Kidney capillary endothelial cell (primary cell): ENCODE measurements at regions not wholly inside any gene's neighbourhood (a gene's known extent, or its start where the extent isn't known, plus 50 kb on each side); places are given as distances from the start of the nearest gene placed in this dataset.

Experiments used
- DNase-seq: peaks from one replicate; pipeline ENCODE4 v3.0.0-alpha.2; 2018; ENCODE audit warnings: low spot score

- no peak for DNase-seq
These were observed 98.5 kb upstream of the GJB5 start for GRCh38 chr1:34656299-34656698.

DNA sequence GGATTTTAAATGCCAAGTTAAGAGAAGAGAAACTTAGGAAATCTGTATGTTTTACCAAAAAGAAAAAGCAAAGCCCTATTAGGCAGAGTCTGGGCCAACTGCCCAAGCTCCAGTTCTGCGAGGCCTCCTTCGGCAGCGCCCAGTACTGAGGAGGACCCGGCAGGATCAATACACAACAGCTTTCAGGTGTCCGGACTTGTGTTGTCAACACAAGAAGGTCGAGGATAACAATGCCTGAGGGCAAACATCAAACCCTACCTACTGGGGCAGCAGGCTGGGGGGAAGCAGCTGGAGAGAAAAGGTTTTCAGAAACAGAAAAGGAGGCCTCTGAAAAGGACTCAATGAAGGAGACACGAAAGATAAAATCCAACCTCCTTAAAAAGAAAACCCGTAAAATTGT lies 98.1 kb upstream of the GJB5 start:
- DNase-seq: no peak

GRCh38 chr1:34657266-34657665 lies 97.6 kb upstream of the GJB5 start:
- no peak for DNase-seq

DNA sequence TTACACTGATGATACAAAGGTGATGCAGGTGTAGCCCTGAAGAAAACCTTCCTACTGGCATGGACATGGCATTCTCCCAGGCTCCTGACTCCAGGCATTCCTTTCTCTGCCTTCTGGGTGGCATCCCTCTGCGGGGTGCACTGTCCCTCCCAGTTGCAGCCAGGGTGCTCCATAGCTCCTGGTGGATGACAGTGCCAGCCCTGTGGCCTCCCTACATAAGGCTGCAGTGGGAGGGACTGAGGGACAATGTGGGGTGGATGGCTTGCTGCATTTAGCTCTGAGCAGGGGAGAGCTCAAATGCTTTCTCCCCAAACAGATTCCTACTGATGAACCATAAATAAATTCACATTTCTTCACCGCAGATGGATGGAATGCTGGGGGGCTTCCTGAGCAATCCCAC lies 97.0 kb upstream of the GJB5 start:
- DNase-seq: no peak

- no peak for DNase-seq
These were observed 91.8 kb upstream of the GJB5 start for GRCh38 chr1:34663031-34663430.

- DNase-seq: no peak
These were observed 86.8 kb upstream of the GJB5 start for GRCh38 chr1:34668063-34668462.

DNA sequence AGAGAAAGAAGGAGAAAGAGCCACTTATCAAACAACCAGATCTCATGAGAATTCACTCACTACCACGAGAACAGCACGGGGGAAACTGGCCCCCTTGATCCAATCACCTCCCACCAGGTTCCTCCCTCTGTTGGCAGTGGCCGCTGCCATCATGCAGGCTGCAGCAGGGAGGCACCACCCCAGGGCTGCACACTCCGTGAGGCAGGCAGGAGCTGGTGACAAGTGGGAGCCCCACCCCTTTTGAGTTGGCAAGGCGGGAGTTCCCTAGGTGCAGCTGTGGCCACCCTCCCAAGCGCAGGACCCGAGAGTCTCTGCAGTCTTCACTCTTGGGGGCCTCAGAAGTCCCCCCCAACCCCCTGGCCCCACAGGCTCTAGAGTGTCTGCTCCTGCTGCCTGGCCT lies 83.9 kb upstream of the GJB5 start:
- no peak for DNase-seq

- no peak for DNase-seq
These were observed 83.0 kb upstream of the GJB5 start for GRCh38 chr1:34671887-34672286.

GRCh38 chr1:34681480-34682451 lies 73.1 kb upstream of the GJB5 start:
- DNase-seq: peak; percentile 15

DNA sequence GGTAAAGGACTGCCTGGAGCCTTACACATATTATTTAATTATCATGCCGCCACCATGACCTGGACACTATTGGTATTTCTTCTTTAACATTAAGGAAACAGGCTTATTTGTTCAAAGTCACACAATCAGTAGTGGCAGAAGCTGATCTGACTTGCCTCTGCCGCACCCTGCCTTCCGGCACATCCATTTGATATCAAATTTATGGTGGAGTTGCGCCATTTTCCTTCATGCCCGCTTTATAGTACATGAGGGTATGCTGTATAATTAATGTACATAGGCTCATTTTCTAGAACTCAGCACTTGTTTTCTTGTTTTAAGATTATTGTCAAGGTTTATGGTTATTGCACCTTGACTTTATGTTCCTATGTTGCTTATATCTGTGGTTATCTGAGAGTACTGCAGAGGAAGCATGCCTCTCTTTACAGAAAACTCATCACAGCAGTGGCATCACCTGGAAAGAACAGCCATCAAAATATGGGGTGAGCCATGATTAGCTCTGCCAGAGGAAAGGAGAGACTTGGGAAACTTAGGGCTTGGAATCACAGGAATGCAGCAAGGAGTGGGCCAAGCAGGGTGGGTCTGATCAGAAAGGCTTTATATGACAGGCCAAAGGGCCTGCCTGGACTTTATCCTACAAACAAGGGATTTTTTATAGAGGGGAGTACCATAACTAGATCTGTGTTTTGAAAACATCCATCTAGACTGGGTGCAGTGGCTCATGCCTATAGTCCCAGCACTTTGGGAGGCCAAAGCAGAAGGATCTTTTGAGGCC lies 72.2 kb upstream of the GJB5 start:
- DNase-seq: no peak

GRCh38 chr1:34683616-34684015 lies 71.2 kb upstream of the GJB5 start:
- DNase-seq: no peak

DNA sequence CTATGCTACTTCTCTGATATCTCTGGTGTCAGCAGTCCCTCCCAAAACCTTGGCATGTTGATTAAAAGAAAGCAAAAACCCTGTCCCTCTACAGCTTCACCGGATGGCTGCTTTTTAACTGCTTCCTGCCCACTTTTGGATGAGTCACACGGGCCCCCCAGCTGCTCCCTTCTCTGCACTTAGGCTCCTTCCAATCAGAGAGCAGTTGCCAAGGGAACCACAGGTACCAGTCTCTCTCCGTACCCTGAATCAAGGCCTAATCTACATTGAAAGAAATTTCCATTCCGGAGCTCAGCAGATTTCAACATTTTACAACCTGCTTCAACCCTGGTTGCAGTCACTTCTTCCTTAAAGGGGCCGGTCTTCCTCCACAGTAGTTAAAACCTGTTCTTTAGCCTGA lies 70.6 kb upstream of the GJB5 start:
- no peak for DNase-seq

DNA sequence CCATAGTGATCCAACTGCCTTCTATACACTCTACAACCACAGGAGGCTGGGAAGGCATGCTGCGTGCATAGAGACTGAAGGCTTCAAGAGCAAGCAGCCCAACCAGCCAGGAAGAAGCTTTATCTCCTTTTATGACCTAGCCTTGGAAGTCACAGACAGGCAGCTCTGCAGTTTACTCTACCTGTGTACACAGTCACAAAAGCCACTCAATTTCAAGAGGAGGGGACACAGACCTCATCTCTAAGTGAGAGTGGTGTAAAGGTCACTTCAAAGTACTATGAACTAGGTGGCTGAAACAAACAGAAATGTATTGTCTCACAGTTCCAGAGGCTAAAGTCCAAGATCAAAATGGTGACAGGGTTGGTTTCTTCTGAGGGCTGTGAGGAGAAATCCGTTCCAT lies 69.6 kb upstream of the GJB5 start:
- no peak for DNase-seq

- DNase-seq: no peak
These were observed 68.3 kb upstream of the GJB5 start for GRCh38 chr1:34686531-34686930.

- no peak for DNase-seq
These were observed 66.7 kb upstream of the GJB5 start for GRCh38 chr1:34688006-34688741.

DNA sequence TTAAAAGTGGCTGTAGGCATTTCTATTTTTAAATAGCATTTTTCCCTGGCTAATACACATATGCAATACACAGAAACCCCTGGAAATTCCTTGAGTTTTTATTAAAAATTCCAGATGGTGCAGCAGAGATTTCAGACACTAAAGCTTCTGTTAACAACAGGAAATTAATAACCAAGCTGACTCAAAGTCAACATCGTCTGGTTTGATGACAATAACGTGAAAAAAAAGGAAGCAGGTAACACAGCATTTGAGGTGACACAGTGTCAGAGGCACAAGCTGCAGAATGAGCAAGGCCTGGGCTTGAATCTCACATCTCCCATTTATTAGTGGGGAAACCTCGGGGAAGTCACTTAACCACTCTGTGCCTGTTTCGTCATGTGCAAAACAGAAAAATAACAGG lies 64.6 kb upstream of the GJB5 start:
- DNase-seq: no peak

- DNase-seq: no peak
These were observed 61.8 kb upstream of the GJB5 start for GRCh38 chr1:34693081-34693480.

DNA sequence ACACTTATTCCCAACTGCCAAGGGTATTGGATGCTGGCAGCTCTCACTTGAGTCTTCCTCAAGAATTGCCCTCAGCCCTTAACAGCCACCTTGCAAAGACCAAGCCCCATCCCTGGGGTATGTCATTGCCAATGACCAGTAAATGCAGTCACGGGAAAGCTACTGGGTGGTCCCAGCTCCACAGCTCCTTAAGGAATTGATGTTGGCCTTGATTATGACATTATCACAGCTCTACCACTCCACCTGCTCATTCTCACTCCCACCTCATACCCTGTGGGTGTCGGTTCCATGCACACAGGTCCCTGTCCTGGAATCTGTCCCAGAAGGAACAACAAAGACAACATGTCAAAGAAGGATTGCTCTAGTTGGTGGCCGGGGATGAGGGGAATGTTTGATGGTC lies 60.5 kb upstream of the GJB5 start:
- no peak for DNase-seq

DNA sequence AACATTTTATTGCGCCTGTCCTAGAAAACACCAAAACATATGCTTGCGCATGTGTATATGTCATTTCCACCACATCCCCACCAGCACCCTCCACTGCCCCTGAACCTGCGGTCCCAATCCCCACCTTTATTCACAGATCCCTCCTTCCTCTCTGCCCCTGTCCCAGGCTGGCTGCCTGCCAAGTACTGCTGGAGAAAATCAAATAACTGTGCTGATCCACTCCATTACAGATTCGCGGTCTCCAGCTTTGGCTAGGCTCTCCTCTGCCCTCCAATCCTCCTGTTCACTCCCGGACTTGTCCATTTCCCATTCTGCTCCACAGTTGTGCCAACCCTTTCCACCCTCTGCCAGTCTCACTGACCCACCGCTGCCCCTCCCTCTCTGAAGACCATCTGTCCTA lies 59.3 kb upstream of the GJB5 start:
- DNase-seq: no peak

- no peak for DNase-seq
These were observed 58.6 kb upstream of the GJB5 start for GRCh38 chr1:34696230-34696629.

- no peak for DNase-seq
These were observed 57.9 kb upstream of the GJB5 start for GRCh38 chr1:34696981-34697380.

- DNase-seq: no peak
These were observed 57.0 kb upstream of the GJB5 start for GRCh38 chr1:34697818-34698217.
